ENCODE measurements at regions not wholly inside any gene's neighbourhood (a gene's known extent, or its start where the extent isn't known, plus 50 kb on each side); places are given as distances from the start of the nearest gene placed in this dataset.
"Not testable (repeated sequence)": the region's sequence is repeated elsewhere in the genome, so short reads cannot be mapped to it uniquely, and the experiment has no call there.

GRCh38 chr2:131684631-131685316 lies 157.1 kb downstream of the CCDC74A start:
- TF ChIP-seq, protein P1, sequence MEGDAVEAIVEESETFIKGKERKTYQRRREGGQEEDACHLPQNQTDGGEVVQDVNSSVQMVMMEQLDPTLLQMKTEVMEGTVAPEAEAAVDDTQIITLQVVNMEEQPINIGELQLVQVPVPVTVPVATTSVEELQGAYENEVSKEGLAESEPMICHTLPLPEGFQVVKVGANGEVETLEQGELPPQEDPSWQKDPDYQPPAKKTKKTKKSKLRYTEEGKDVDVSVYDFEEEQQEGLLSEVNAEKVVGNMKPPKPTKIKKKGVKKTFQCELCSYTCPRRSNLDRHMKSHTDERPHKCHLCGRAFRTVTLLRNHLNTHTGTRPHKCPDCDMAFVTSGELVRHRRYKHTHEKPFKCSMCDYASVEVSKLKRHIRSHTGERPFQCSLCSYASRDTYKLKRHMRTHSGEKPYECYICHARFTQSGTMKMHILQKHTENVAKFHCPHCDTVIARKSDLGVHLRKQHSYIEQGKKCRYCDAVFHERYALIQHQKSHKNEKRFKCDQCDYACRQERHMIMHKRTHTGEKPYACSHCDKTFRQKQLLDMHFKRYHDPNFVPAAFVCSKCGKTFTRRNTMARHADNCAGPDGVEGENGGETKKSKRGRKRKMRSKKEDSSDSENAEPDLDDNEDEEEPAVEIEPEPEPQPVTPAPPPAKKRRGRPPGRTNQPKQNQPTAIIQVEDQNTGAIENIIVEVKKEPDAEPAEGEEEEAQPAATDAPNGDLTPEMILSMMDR (IDR thresholded peaks at IDR 0.05) = not testable (repeated sequence)
- not testable (repeated sequence) for TF ChIP-seq SIN3A (IDR thresholded peaks at IDR 0.05; ENCODE audit: borderline replicate concordance, insufficient read depth, low read depth, low read length); TCF7L2 (IDR thresholded peaks at IDR 0.05; ENCODE audit: low read depth, low read length); POLR2AphosphoS5 (IDR thresholded peaks at IDR 0.05; ENCODE audit: low read depth, low read length)
- TF ChIP-seq, protein P2, sequence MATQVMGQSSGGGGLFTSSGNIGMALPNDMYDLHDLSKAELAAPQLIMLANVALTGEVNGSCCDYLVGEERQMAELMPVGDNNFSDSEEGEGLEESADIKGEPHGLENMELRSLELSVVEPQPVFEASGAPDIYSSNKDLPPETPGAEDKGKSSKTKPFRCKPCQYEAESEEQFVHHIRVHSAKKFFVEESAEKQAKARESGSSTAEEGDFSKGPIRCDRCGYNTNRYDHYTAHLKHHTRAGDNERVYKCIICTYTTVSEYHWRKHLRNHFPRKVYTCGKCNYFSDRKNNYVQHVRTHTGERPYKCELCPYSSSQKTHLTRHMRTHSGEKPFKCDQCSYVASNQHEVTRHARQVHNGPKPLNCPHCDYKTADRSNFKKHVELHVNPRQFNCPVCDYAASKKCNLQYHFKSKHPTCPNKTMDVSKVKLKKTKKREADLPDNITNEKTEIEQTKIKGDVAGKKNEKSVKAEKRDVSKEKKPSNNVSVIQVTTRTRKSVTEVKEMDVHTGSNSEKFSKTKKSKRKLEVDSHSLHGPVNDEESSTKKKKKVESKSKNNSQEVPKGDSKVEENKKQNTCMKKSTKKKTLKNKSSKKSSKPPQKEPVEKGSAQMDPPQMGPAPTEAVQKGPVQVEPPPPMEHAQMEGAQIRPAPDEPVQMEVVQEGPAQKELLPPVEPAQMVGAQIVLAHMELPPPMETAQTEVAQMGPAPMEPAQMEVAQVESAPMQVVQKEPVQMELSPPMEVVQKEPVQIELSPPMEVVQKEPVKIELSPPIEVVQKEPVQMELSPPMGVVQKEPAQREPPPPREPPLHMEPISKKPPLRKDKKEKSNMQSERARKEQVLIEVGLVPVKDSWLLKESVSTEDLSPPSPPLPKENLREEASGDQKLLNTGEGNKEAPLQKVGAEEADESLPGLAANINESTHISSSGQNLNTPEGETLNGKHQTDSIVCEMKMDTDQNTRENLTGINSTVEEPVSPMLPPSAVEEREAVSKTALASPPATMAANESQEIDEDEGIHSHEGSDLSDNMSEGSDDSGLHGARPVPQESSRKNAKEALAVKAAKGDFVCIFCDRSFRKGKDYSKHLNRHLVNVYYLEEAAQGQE (IDR thresholded peaks at IDR 0.05; ENCODE audit: insufficient read depth in 1 of 2, low read depth in 2 of 2, low read length in 1 of 2) = not testable (repeated sequence)

Measured in Panc1 (cell line).